GM12878 (cell line): ENCODE measurements at regions not wholly inside any gene's neighbourhood (a gene's known extent, or its start where the extent isn't known, plus 50 kb on each side); places are given as distances from the start of the nearest gene placed in this dataset.

Experiments used
- ATAC-seq: fragments of 200-7000 bp; cut with Tn5 transposase; 3 replicates; pipeline ENCODE4 v1.9.1; 2020; ENCODE audit warnings: mild to moderate bottlenecking, moderate library complexity
- BruUV-seq: library from RNA; stranded (reverse); fragments of 400-500 nt; replicated peaks from 2 replicates; lab custom pipeline; 2021; lab: Mats Ljungman, UMichigan
- CTCF ChIA-PET: fragments of 300-600 bp; sonication (Branson Sonifier 250); formaldehyde crosslinking; extraction: SDS; loops from one replicate; lab custom pipeline; 2021; ENCODE audit warnings: inconsistent platforms; lab: Yijun Ruan, JAX
- POLR2A ChIA-PET: fragments of 350-600 bp; formaldehyde crosslinking; extraction: SDS; loops from one replicate; lab custom pipeline; 2021; ENCODE audit warnings: inconsistent platforms; lab: Charles Lee
- RAD21 ChIA-PET: fragments of 300-600 bp; sonication (Branson Sonifier 250); formaldehyde crosslinking; loops from one replicate; lab custom pipeline; 2023; ENCODE audit warnings: antibody characterized with exemption; ENCODE audit not compliant: unreplicated experiment; lab: Charles Lee
- SMC1A ChIA-PET: fragments of 300-600 bp; sonication (Branson Sonifier 250); formaldehyde crosslinking; loops from one replicate; lab custom pipeline; 2023; ENCODE audit not compliant: unreplicated experiment, uncharacterized antibody; lab: Charles Lee
- DNase-seq: peaks from one replicate; pipeline ENCODE4 v3.0.0-alpha.2; 2011; ENCODE audit warnings: low read depth, low spot score
- FAIRE-seq: peaks from 3 replicates; lab custom pipeline; 2011; peaks lifted over from hg19 to GRCh38; lab: Jason Lieb, UNC
- H2AFZ ChIP-seq: 2 replicates; pipeline ENCODE4 v1.6.0; 2011; ENCODE audit warnings: low read depth, low read length, control low read depth; ENCODE audit not compliant: control insufficient read depth
- H3K27ac ChIP-seq: 2 replicates; pipeline ENCODE4 v1.5.1; 2011; ENCODE audit warnings: control low read depth; ENCODE audit not compliant: control insufficient read depth, insufficient read depth
- H3K27me3 ChIP-seq, 2 experiments: replicated peaks in 1 of 2; 2 replicates each; pipeline versions ENCODE4 v1.6.0 to v1.6.1; 2011; ENCODE audit warnings: low read length in 1 of 2; ENCODE audit not compliant: control insufficient read depth in 2 of 2, insufficient read depth in 2 of 2
- H3K36me3 ChIP-seq, 2 experiments: 2 replicates each; pipeline ENCODE4 v1.5.1; 2011; ENCODE audit warnings: low read length in 1 of 2; ENCODE audit not compliant: control insufficient read depth in 2 of 2, insufficient read depth in 2 of 2
- H3K4me1 ChIP-seq: 2 replicates; pipeline ENCODE4 v1.6.1; 2011; ENCODE audit warnings: mild to moderate bottlenecking, low read length, moderate library complexity, mixed read lengths; ENCODE audit not compliant: control insufficient read depth, insufficient read depth
- H3K4me2 ChIP-seq: 2 replicates; pipeline ENCODE4 v1.6.0; 2011; ENCODE audit warnings: control low read depth; ENCODE audit not compliant: control insufficient read depth, insufficient read depth
- H3K4me3 ChIP-seq: fragments of 200-600 bp; sonication (generic); 2 replicates; pipeline ENCODE4 v1.5.1; 2016
- H3K79me2 ChIP-seq: 2 replicates; pipeline ENCODE4 v1.6.0; 2011; ENCODE audit warnings: low read length; ENCODE audit not compliant: control insufficient read depth, insufficient read depth
- H3K9ac ChIP-seq: 2 replicates; pipeline ENCODE4 v1.8.0; 2011; ENCODE audit warnings: low read length, control low read depth, mixed read lengths; ENCODE audit not compliant: control insufficient read depth, insufficient read depth
- H3K9me3 ChIP-seq: replicated peaks from 3 replicates; pipeline ENCODE4 v1.5.1; 2011; ENCODE audit warnings: mild to moderate bottlenecking, low read length; ENCODE audit not compliant: control insufficient read depth, insufficient read depth
- H4K20me1 ChIP-seq: 2 replicates; pipeline ENCODE4 v1.6.0; 2011; ENCODE audit not compliant: control insufficient read depth, insufficient read depth
- BCL11A ChIP-seq: IDR thresholded peaks from 2 replicates; pipeline ENCODE4 v1.6.1; 2011; ENCODE audit warnings: low read depth, low read length
- EED ChIP-seq: sonication (generic); IDR thresholded peaks from 2 replicates; pipeline ENCODE4 v1.6.1; 2016; ENCODE audit warnings: antibody characterized with exemption, low read depth
- FOXK2 ChIP-seq: fragments of 450-650 bp; IDR thresholded peaks from 2 replicates; pipeline ENCODE4 v1.6.1; 2017; ENCODE audit warnings: mild to moderate bottlenecking, moderate library complexity
- GABPA ChIP-seq: IDR thresholded peaks from 2 replicates; pipeline ENCODE4 v1.6.1; 2014; ENCODE audit warnings: antibody characterized with exemption, low read depth, mild to moderate bottlenecking, inconsistent platforms
- IRF5 ChIP-seq: fragments of 450-650 bp; IDR thresholded peaks from 2 replicates; pipeline ENCODE4 v1.6.1; 2017; ENCODE audit warnings: borderline replicate concordance
- MAX ChIP-seq: IDR thresholded peaks from 2 replicates; pipeline ENCODE4 v1.6.1; 2012; ENCODE audit warnings: low read depth, low read length, improper control_type of control experiment
- POLR2AphosphoS2 ChIP-seq: IDR thresholded peaks from 2 replicates; pipeline ENCODE4 v1.6.1; 2011; ENCODE audit warnings: low read depth, mild to moderate bottlenecking, low read length, improper control_type of control experiment, moderate library complexity
- SMAD5 ChIP-seq: IDR thresholded peaks from 2 replicates; pipeline ENCODE4 v1.6.1; 2016; ENCODE audit warnings: antibody characterized with exemption, low read depth
- SMARCA5 ChIP-seq: fragments of 450-650 bp; IDR thresholded peaks from 2 replicates; pipeline ENCODE4 v1.6.1; 2017; ENCODE audit warnings: mild to moderate bottlenecking
- SP1 ChIP-seq: IDR thresholded peaks from one replicate; pipeline ENCODE4 v1.6.1; 2011; ENCODE audit warnings: low read depth, low read length
- SREBF1 ChIP-seq: IDR thresholded peaks from 2 replicates; pipeline ENCODE4 v1.6.1; 2012; ENCODE audit warnings: mild to moderate bottlenecking, low read length
- USF1 ChIP-seq: IDR thresholded peaks from 2 replicates; pipeline ENCODE4 v1.6.1; 2011; ENCODE audit warnings: borderline replicate concordance, low read depth, mild to moderate bottlenecking, moderate library complexity, mixed read lengths, low read length; ENCODE audit not compliant: insufficient read depth; ENCODE audit errors: extremely low read length
- ZBTB4 ChIP-seq: fragments of 450-650 bp; formaldehyde crosslinking; IDR thresholded peaks from 2 replicates; pipeline ENCODE4 v1.4.0; 2022; ENCODE audit warnings: mild to moderate bottlenecking, moderate library complexity
- ZNF217 ChIP-seq: fragments of 450-650 bp; IDR thresholded peaks from 2 replicates; pipeline ENCODE4 v1.6.1; 2017; ENCODE audit warnings: antibody characterized with exemption, mild to moderate bottlenecking
- ZNF622 ChIP-seq: fragments of 450-650 bp; IDR thresholded peaks from 2 replicates; pipeline ENCODE4 v1.6.1; 2017; ENCODE audit warnings: mild to moderate bottlenecking, inconsistent platforms
- WGBS: methylation state at CpG from one replicate; pipeline ENCODE4 v1.1.6; 2016; ENCODE audit warnings: low lambda C conversion rate; ENCODE audit not compliant: insufficient replicate concordance, insufficient coverage; ENCODE audit errors: missing lambda C conversion rate; 5-methylcytosine and 5-hydroxymethylcytosine counted together
- in situ Hi-C: fragments of 300-500 bp; cut with MboI; formaldehyde crosslinking; loops from 9 replicates; pipeline ENCODE4 v1.14.3; 2018; ENCODE audit warnings: mixed read lengths
- intact Hi-C: fragments of 100-400 bp; cut with micrococcal nuclease; formaldehyde crosslinking; loops from one replicate; pipeline ENCODE4 v1.14.2; 2022; ENCODE audit not compliant: unreplicated experiment
- TF ChIP-seq, protein P1 (sequence below): IDR thresholded peaks from 2 replicates; pipeline ENCODE4 v1.6.1; 2011; ENCODE audit warnings: low read depth, mild to moderate bottlenecking, low read length, moderate library complexity, borderline replicate concordance; ENCODE audit errors: extremely low read depth
- TF ChIP-seq, protein P2 (sequence below): fragments of 450-650 bp; IDR thresholded peaks from 2 replicates; pipeline ENCODE4 v1.6.1; 2018; ENCODE audit warnings: borderline replicate concordance, mild to moderate bottlenecking; ENCODE audit not compliant: partially characterized antibody

DNA sequence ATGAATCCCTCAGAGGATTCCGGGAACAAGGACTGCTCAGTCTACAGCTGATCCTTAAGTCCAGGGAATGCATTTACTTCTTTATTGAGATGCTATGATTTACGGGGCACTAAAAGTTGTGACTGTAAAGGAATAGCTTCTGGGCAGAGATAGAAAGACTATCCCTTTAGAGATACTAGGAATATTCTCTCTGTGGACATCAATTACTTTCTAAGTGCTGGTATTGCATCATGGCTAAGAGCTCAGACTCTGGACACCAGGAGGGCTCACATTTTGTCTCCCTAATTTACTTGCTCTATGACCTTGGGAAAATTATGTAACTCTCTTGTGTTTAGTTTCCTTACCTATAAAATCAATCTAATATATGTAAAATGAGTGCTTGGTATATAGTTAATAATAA, 131.4 kb downstream of the AKAIN1 start:
- CTCF ChIA-PET, result interaction anchor here (0.6 kb wide), 1 partner anchor 347 kb away, joined by 3 read pairs; no protein-coding TSS in a partner anchor
- in situ Hi-C loops, result no loop called here
- no TSS peak for BruUV-seq
- no peak for TF ChIP-seq MAX
- no peak for TF ChIP-seq POLR2AphosphoS2
- TF ChIP-seq FOXK2, result no peak
- no peak for TF ChIP-seq ZNF217
- TF ChIP-seq EED, result no peak
- TF ChIP-seq, protein P1, sequence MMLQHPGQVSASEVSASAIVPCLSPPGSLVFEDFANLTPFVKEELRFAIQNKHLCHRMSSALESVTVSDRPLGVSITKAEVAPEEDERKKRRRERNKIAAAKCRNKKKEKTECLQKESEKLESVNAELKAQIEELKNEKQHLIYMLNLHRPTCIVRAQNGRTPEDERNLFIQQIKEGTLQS, result no peak
- no peak for TF ChIP-seq BCL11A
- TF ChIP-seq IRF5, result no peak
- no peak for TF ChIP-seq GABPA
- TF ChIP-seq ZNF622, result no peak
- TF ChIP-seq, protein P2, sequence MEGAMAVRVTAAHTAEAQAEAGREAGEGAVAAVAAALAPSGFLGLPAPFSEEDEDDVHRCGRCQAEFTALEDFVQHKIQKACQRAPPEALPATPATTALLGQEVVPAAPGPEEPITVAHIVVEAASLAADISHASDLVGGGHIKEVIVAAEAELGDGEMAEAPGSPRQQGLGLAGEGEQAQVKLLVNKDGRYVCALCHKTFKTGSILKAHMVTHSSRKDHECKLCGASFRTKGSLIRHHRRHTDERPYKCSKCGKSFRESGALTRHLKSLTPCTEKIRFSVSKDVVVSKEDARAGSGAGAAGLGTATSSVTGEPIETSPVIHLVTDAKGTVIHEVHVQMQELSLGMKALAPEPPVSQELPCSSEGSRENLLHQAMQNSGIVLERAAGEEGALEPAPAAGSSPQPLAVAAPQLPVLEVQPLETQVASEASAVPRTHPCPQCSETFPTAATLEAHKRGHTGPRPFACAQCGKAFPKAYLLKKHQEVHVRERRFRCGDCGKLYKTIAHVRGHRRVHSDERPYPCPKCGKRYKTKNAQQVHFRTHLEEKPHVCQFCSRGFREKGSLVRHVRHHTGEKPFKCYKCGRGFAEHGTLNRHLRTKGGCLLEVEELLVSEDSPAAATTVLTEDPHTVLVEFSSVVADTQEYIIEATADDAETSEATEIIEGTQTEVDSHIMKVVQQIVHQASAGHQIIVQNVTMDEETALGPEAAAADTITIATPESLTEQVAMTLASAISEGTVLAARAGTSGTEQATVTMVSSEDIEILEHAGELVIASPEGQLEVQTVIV, result no peak
- no peak for TF ChIP-seq SMAD5
- TF ChIP-seq SREBF1, result no peak
- TF ChIP-seq SP1, result no peak
- TF ChIP-seq ZBTB4, result no peak
- no peak for TF ChIP-seq USF1
- TF ChIP-seq SMARCA5, result no peak

More for the DNA sequence above, 131.4 kb downstream of the AKAIN1 start:
- ChIA-PET SMC1A (interaction anchor here (0.6 to 0.8 kb wide), 2 partner anchors 9 to 15 kb away, joined by 3 read pairs; no protein-coding TSS in a partner anchor), RAD21 (no interaction called here), POLR2A (no interaction called here)
- H2AFZ ChIP-seq, result no peak overlapping the region
- FAIRE-seq, result no peak
- H3K27ac ChIP-seq, result no peak overlapping the region
- H3K4me1 ChIP-seq, result no peaks in the 10 kb centered on the region
- H3K27me3 ChIP-seq, result no peaks in the 10 kb centered on the region
- no peak for DNase-seq
- no peak overlapping the region for H3K4me3 ChIP-seq
- WGBS, result 46% methylated on average over 2 of the region's 2 CpGs
- no peaks in the 10 kb centered on the region for H3K9me3 ChIP-seq
- H3K36me3 ChIP-seq, result no peaks in the 10 kb centered on the region
- intact Hi-C loops, result no loop called here
- ATAC-seq, result no peak
- H3K9ac ChIP-seq, result no peak overlapping the region
- no peaks in the 10 kb centered on the region for H4K20me1 ChIP-seq
- H3K4me2 ChIP-seq, result no peak overlapping the region
- no peaks in the 10 kb centered on the region for H3K79me2 ChIP-seq
